HCT116 (cell line): ENCODE measurements at regions not wholly inside any gene's neighbourhood (a gene's known extent, or its start where the extent isn't known, plus 50 kb on each side); places are given as distances from the start of the nearest gene placed in this dataset.

Source experiments
- ATAC-seq: fragments of 200-7000 bp; cut with Tn5 transposase; 2 replicates; pipeline ENCODE4 v1.9.1; 2020; ENCODE audit warnings: mild to moderate bottlenecking, moderate library complexity
- BruUV-seq: library from RNA; stranded (reverse); fragments of 400-500 nt; replicated peaks from 2 replicates; lab custom pipeline; 2021; lab: Mats Ljungman, UMichigan
- CTCF ChIA-PET: fragments of 300-600 bp; sonication (Branson Sonifier 250); formaldehyde crosslinking; loops from one replicate; lab custom pipeline; 2021; ENCODE audit warnings: antibody characterized with exemption; lab: Charles Lee
- POLR2A ChIA-PET: fragments of 300-600, 350-600 bp; sonication (Branson Sonifier 250); formaldehyde crosslinking; loops from one replicate; lab custom pipeline; 2021; ENCODE audit warnings: antibody characterized with exemption; lab: Charles Lee
- RAD21 ChIA-PET, 2 experiments: fragments of 300-600 bp; sonication (Branson Sonifier 250); formaldehyde crosslinking; loops; one replicate each; lab custom pipeline; 2023; ENCODE audit warnings: low total read pairs in 2 of 2; ENCODE audit not compliant: uncharacterized antibody in 2 of 2, unreplicated experiment in 2 of 2, low non-redundant PET in 1 of 2; lab: Charles Lee
- DNase-seq: peaks from one replicate; pipeline ENCODE4 v3.0.0-alpha.2; 2010; ENCODE audit warnings: low read depth, low spot score
- H2AFZ ChIP-seq: fragments of 200-600 bp; shearing (Covaris generic), sonication (generic); 2 replicates; pipeline ENCODE4 v1.6.1; 2017; ENCODE audit warnings: low read depth, mixed run types, mixed read lengths, antibody characterized with exemption, low read length; ENCODE audit not compliant: poor library complexity, severe bottlenecking
- H3K27ac ChIP-seq: 2 replicates; pipeline ENCODE4 v1.5.1; 2012; ENCODE audit warnings: low read depth, low read length
- H3K27me3 ChIP-seq: fragments of 200-600 bp; sonication (generic); 2 replicates; pipeline ENCODE4 v1.6.1; 2016; ENCODE audit warnings: mixed run types, low read length, mixed read lengths; ENCODE audit not compliant: insufficient read depth
- H3K36me3 ChIP-seq, 2 experiments: fragments of 200-500 bp in 1 of 2; fragments of 200-600 bp in 1 of 2; sonication (Bioruptor generic) in 1 of 2; sonication (generic) in 1 of 2; 2 replicates each; pipeline versions ENCODE4 v1.5.1 to v1.6.1; 2014 to 2016; ENCODE audit warnings: low read length in 2 of 2, inconsistent platforms in 1 of 2, mixed read lengths in 1 of 2, mixed run types in 1 of 2; ENCODE audit not compliant: insufficient read depth in 2 of 2, control insufficient read depth in 1 of 2
- H3K4me1 ChIP-seq, 2 experiments: fragments of 200-600 bp in 1 of 2; sonication (generic) in 1 of 2; 2 replicates each; pipeline versions ENCODE4 v1.5.1 to v1.6.1; 2012 to 2017; ENCODE audit warnings: low read length in 2 of 2, inconsistent platforms in 1 of 2, mild to moderate bottlenecking in 1 of 2, mixed read lengths in 1 of 2, mixed run types in 1 of 2, moderate library complexity in 1 of 2; ENCODE audit not compliant: insufficient read depth in 2 of 2, control insufficient read depth in 1 of 2
- H3K4me2 ChIP-seq: fragments of 200-600 bp; sonication (generic); 2 replicates; pipeline ENCODE4 v1.6.1; 2017; ENCODE audit warnings: mixed run types, low read length, mixed read lengths
- H3K4me3 ChIP-seq, 2 experiments: fragments of 200-600 bp in 1 of 2; sonication (generic) in 1 of 2; replicated peaks in 1 of 2; 2 replicates each; pipeline ENCODE4 v1.5.1; 2011 to 2016; ENCODE audit warnings: low read length in 2 of 2, control low read depth in 1 of 2, low read depth in 1 of 2, mild to moderate bottlenecking in 1 of 2, mixed read lengths in 1 of 2, mixed run types in 1 of 2
- H3K79me2 ChIP-seq: fragments of 200-600 bp; sonication (generic); 2 replicates; pipeline ENCODE4 v1.6.1; 2017; ENCODE audit warnings: mild to moderate bottlenecking, mixed run types, low read length, moderate library complexity, mixed read lengths; ENCODE audit not compliant: insufficient read depth
- H3K9ac ChIP-seq: fragments of 200-600 bp; sonication (generic); 2 replicates; pipeline ENCODE4 v1.6.1; 2016; ENCODE audit warnings: low read length, mixed read lengths
- H3K9me2 ChIP-seq: fragments of 200-600 bp; sonication (generic), shearing (Covaris generic); 2 replicates; pipeline ENCODE4 v1.6.1; 2017; ENCODE audit warnings: mixed run types, mild to moderate bottlenecking, moderate library complexity; ENCODE audit not compliant: insufficient read depth
- H3K9me3 ChIP-seq, 2 experiments: fragments of 200-500 bp in 1 of 2; fragments of 200-600 bp in 1 of 2; sonication (Bioruptor generic) in 1 of 2; sonication (generic) in 1 of 2; 2 replicates each; pipeline ENCODE4 v1.6.1; 2014 to 2017; ENCODE audit warnings: low read length in 2 of 2, mixed read lengths in 2 of 2, inconsistent platforms in 1 of 2, low read depth in 1 of 2, mild to moderate bottlenecking in 1 of 2, mixed run types in 1 of 2, moderate library complexity in 1 of 2; ENCODE audit not compliant: control insufficient read depth in 1 of 2, insufficient read depth in 1 of 2
- H4K20me1 ChIP-seq: fragments of 200-600 bp; sonication (generic), shearing (Covaris generic); 2 replicates; pipeline ENCODE4 v1.6.1; 2017; ENCODE audit warnings: mixed run types, mild to moderate bottlenecking, moderate library complexity; ENCODE audit not compliant: insufficient read depth
- POLR2A ChIP-seq: IDR thresholded peaks from 2 replicates; pipeline ENCODE4 v1.7.0; 2011; ENCODE audit warnings: borderline replicate concordance; ENCODE audit not compliant: insufficient read depth, insufficient read length; ENCODE audit errors: extremely low read depth
- SRF ChIP-seq: IDR thresholded peaks from 2 replicates; pipeline ENCODE4 v1.6.1; 2012; ENCODE audit warnings: low read depth
- intact Hi-C: fragments of 100-400 bp; cut with micrococcal nuclease; formaldehyde crosslinking; loops from 2 replicates; pipeline ENCODE4 v1.10.0; 2022
- TF ChIP-seq, protein P1 (sequence below), 3 experiments: fragments of 200-600 bp in 1 of 3; sonication (generic) in 1 of 3; IDR thresholded peaks in 2 of 3; conservative IDR thresholded peaks in 1 of 3; 2 replicates each; pipeline ENCODE4 v1.5.1; 2012 to 2017; ENCODE audit warnings: low read depth in 2 of 3, low read length in 2 of 3, antibody characterized with exemption in 1 of 3, borderline replicate concordance in 1 of 3, control low read depth in 1 of 3, mild to moderate bottlenecking in 1 of 3, mixed read lengths in 1 of 3, mixed run types in 1 of 3, moderate library complexity in 1 of 3; ENCODE audit not compliant: insufficient read depth in 1 of 3

DNA sequence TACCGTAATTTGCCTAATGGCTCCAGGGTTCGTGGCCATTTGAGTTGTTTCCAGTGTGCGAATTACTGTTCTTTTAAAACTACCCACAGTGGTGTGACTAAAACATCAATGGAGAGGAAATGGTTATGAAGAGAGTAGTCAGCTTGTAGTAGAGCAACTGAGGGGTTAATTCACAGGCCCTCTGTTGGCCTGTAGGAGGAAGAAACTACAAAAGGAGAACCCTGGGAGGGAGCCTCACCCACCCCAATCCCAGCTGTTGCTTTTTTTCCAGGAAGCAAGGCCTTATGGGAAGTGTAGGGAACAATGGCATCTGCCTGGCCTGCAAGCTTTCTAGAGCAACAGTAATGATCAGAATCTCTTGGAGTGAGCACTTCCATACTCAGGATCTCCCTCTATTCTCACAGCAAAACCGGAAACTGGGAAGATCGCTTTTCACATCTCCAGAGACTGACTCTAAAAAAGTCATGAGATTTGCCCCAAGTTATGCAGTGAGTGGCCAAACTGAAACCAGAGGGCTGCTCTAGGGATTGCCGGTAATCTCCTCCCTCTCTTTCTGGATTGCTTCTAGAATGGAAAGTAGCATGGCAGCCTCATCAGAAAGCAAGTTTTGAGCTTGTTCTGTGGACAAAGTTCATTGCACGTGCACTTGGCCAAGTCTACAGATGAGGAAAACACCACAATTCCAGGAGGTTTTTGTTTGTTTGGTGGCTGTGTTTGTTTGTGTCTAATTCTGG, 125.3 kb upstream of the PWP1 start:
- no peaks in the 10 kb centered on the region for H3K9me3 ChIP-seq
- H3K9ac ChIP-seq, result no peak overlapping the region
- RAD21 ChIA-PET, result no interaction called here
- H3K4me2 ChIP-seq, result peak overlapping the region; percentile 21; the same call in 1 of the 2 replicates
- H2AFZ ChIP-seq, result no peak overlapping the region
- POLR2A ChIA-PET, result no interaction called here
- H4K20me1 ChIP-seq, result no peaks in the 10 kb centered on the region
- peak; percentile 16 for DNase-seq
- H3K4me3 ChIP-seq, result no peak overlapping the region
- no TSS peak for BruUV-seq
- intact Hi-C loops, result no loop called here
- CTCF ChIA-PET, result no interaction called here
- TF ChIP-seq, protein P1, sequence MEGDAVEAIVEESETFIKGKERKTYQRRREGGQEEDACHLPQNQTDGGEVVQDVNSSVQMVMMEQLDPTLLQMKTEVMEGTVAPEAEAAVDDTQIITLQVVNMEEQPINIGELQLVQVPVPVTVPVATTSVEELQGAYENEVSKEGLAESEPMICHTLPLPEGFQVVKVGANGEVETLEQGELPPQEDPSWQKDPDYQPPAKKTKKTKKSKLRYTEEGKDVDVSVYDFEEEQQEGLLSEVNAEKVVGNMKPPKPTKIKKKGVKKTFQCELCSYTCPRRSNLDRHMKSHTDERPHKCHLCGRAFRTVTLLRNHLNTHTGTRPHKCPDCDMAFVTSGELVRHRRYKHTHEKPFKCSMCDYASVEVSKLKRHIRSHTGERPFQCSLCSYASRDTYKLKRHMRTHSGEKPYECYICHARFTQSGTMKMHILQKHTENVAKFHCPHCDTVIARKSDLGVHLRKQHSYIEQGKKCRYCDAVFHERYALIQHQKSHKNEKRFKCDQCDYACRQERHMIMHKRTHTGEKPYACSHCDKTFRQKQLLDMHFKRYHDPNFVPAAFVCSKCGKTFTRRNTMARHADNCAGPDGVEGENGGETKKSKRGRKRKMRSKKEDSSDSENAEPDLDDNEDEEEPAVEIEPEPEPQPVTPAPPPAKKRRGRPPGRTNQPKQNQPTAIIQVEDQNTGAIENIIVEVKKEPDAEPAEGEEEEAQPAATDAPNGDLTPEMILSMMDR (IDR thresholded peaks at IDR 0.05 in 2 of 3, conservative IDR thresholded peaks at IDR 0.05 in 1 of 3; ENCODE audit: borderline replicate concordance in 1 of 3, insufficient read depth in 1 of 3, low read depth in 2 of 3, low read length in 2 of 3), result peak in 2 of 3 experiments; percentile 19 to 20; a peak in 2 of 6 replicates
- no peak for TF ChIP-seq SRF
- no peaks in the 10 kb centered on the region for H3K79me2 ChIP-seq
- H3K27me3 ChIP-seq, result no peaks in the 10 kb centered on the region
- no peaks in the 10 kb centered on the region for H3K9me2 ChIP-seq
- no peak overlapping the region for H3K27ac ChIP-seq
- H3K36me3 ChIP-seq, result no peaks in the 10 kb centered on the region
- peaks cover 0 to 7% of the 10 kb centered on the region in 2 experiments; a peak in 2 of 4 replicates for H3K4me1 ChIP-seq
- ATAC-seq, result peak; percentile 86

DNA sequence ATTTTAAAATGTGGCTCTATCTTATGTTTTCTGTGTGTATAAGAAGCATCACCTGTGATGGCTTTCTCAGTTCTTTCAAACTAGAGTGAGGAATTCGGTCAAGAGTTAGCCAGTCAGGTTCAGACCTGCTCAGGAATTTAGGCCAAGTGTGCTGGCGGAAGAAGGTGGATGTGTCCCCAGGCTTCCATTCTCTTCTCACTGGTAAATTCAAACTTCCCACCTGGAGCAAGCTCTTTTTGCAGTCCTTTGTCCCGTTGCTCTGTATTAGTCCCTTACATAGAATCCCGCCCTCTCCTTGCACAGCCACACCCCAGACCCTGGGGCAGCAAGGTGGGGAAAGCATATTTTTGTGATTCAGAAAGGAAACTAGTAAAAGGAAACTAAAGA, 124.7 kb upstream of the PWP1 start:
- Histone ChIP-seq H2AFZ (no peak overlapping the region), H3K79me2 (no peaks in the 10 kb centered on the region), H4K20me1 (no peaks in the 10 kb centered on the region), H3K4me2 (no peak overlapping the region), H3K9me3 (no peaks in the 10 kb centered on the region), H3K27me3 (no peaks in the 10 kb centered on the region), H3K27ac (no peak overlapping the region), H3K4me3 (no peak overlapping the region), H3K4me1 (peaks cover 0 to 7% of the 10 kb centered on the region in 2 experiments; a peak in 2 of 4 replicates), H3K9me2 (no peaks in the 10 kb centered on the region), H3K36me3 (no peaks in the 10 kb centered on the region), H3K9ac (no peak overlapping the region)
- POLR2A ChIA-PET, result no interaction called here
- DNase-seq (no peak), ATAC-seq (no peak)
- no TSS peak for BruUV-seq
- intact Hi-C loops, result no loop called here
- no peak for TF ChIP-seq SRF
- TF ChIP-seq POLR2A, result no peak
- RAD21 ChIA-PET, result no interaction called here
- CTCF ChIA-PET, result no interaction called here
